ENCODE measurements at regions not wholly inside any gene's neighbourhood (a gene's known extent, or its start where the extent isn't known, plus 50 kb on each side); places are given as distances from the start of the nearest gene placed in this dataset.
A peak's percentile ranks its signal among the peaks of the same experiment; 100 is the strongest.

DNA sequence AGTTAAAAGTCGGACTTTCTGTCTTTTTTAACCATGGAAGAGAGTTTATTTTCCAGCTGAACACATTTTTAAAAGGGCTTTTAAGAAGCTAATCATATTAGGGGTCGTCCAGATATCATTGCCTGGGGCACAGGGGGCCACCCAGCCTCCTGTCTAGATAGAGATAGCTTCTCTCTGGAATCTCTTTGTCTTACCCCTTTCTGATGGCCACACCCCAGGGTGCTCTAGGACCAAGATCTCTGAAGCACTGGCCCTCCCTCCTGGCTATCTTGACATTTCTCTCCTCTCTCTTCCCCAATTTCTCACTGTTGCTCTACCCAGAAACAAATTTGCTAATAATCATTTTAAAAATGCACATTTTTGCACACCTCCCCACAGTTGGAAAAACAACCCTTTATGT lies 204.4 kb downstream of the NXNL2 start:
- TF ChIP-seq POLR2AphosphoS5 (IDR thresholded peaks at IDR 0.05) (no peak), POLR2A (IDR thresholded peaks at IDR 0.05; ENCODE audit: low read depth) (no peak), EP300 (IDR thresholded peaks at IDR 0.05) (no peak)
- TF ChIP-seq, protein P1, sequence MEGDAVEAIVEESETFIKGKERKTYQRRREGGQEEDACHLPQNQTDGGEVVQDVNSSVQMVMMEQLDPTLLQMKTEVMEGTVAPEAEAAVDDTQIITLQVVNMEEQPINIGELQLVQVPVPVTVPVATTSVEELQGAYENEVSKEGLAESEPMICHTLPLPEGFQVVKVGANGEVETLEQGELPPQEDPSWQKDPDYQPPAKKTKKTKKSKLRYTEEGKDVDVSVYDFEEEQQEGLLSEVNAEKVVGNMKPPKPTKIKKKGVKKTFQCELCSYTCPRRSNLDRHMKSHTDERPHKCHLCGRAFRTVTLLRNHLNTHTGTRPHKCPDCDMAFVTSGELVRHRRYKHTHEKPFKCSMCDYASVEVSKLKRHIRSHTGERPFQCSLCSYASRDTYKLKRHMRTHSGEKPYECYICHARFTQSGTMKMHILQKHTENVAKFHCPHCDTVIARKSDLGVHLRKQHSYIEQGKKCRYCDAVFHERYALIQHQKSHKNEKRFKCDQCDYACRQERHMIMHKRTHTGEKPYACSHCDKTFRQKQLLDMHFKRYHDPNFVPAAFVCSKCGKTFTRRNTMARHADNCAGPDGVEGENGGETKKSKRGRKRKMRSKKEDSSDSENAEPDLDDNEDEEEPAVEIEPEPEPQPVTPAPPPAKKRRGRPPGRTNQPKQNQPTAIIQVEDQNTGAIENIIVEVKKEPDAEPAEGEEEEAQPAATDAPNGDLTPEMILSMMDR (IDR thresholded peaks at IDR 0.05): no peak
- Histone ChIP-seq H3K27ac (replicated peaks in 1 of 4) (no peak overlapping the region), H3K4me3 (no peak overlapping the region), H3K27me3 (no peaks in the 10 kb centered on the region), H3K36me3 (no peaks in the 10 kb centered on the region), H3K9me3 (no peaks in the 10 kb centered on the region), H3K4me1 (peaks cover 10 to 26% (median 21%) of the 10 kb centered on the region in 4 donors)
- whole genome bisulfite sequencing: 71% methylated on average over 2 of the region's 2 CpGs
- peak; percentile 60 for DNase-seq (ENCODE audit: extremely low spot score)
- intact Hi-C loops (cut with DNase I): loop anchor here (10.0 kb wide), 1 partner anchor 145 kb away; no protein-coding TSS in a partner anchor

DNA sequence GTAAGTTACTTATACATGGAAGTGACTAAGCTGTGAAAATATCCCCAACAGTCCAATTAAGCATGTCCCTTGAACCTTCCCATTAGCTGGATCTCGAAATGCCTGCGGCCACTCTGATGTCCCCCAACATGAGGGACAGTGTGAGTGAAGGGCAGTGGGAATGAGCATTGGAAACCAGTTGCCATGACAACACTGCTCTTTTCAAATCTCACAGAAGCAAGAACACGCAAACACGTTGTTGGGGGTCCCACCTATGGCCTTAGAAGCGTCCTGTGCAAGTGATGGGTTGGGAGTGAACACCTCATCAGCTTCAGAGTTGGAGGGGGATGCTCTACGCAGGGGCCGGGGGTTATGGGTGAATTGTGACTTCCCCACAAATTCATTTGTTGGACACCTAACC lies 205.9 kb downstream of the NXNL2 start:
- intact Hi-C loops (cut with DNase I): no loop called here
- WGBS: 87% methylated on average over 7 of the region's 7 CpGs
- H3K9me3 ChIP-seq: no peaks in the 10 kb centered on the region

GRCh38 chr9:88741335-88741734 lies 206.4 kb downstream of the NXNL2 start:
- Histone ChIP-seq H3K27ac (replicated peaks in 1 of 4) (no peak overlapping the region), H3K27me3 (no peaks in the 10 kb centered on the region), H3K9me3 (no peaks in the 10 kb centered on the region), H3K36me3 (no peaks in the 10 kb centered on the region), H3K4me3 (no peak overlapping the region), H3K4me1 (peaks cover 10 to 44% (median 35%) of the 10 kb centered on the region in 4 donors)
- WGBS: 61% methylated on average over 3 of the region's 3 CpGs
- peak; percentile 68 for DNase-seq (ENCODE audit: extremely low spot score)
- intact Hi-C loops (cut with DNase I): no loop called here
- no peak for TF ChIP-seq POLR2A (IDR thresholded peaks at IDR 0.05; ENCODE audit: low read depth)
- TF ChIP-seq, protein P1 (IDR thresholded peaks at IDR 0.05): peak in 2 of 3 experiments; percentile 7 to 18

More for the DNA sequence above, 205.9 kb downstream of the NXNL2 start:
- TF ChIP-seq, protein P1 (IDR thresholded peaks at IDR 0.05): no peak
- TF ChIP-seq POLR2A (IDR thresholded peaks at IDR 0.05; ENCODE audit: low read depth) (no peak), EP300 (IDR thresholded peaks at IDR 0.05) (no peak), POLR2AphosphoS5 (IDR thresholded peaks at IDR 0.05) (no peak)
- Histone ChIP-seq H3K4me3 (no peak overlapping the region), H3K36me3 (no peaks in the 10 kb centered on the region), H3K4me1 (peaks cover 10 to 40% (median 30%) of the 10 kb centered on the region in 4 donors), H3K27me3 (no peaks in the 10 kb centered on the region), H3K27ac (replicated peaks in 1 of 4) (no peak overlapping the region)
- no peak for DNase-seq (ENCODE audit: extremely low spot score)

DNA sequence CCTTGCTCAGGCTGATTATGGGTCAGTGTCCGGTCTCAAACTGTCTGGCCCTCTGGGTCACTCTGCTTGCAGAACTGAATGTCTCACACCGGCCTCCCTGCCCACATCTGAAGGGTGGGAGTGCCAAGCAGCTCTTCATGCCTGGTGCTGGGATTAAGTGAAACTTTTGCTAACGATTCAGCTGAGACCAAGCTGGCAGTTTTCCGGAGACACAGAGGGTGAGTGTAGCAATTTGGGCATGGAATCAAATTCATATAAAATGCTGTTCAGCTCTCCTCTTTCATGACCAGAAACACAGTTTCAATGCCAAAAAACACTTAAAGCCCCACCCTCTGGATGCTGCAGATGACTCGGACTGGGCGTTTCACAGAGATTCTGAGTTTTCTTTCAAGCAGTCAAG lies 207.5 kb downstream of the NXNL2 start:
- WGBS: 37% methylated on average over 4 of the region's 6 CpGs
- intact Hi-C loops (cut with DNase I): loop anchor here (2.0 kb wide), 1 partner anchor 256 kb away; no protein-coding TSS in a partner anchor
- peak; percentile 92 for DNase-seq (ENCODE audit: extremely low spot score)

GRCh38 chr9:88742905-88743304 lies 207.9 kb downstream of the NXNL2 start:
- Histone ChIP-seq H3K9me3 (no peaks in the 10 kb centered on the region), H3K27ac (replicated peaks in 1 of 4) (peak overlapping the region; percentile 48 to 61 (median 56)), H3K36me3 (no peaks in the 10 kb centered on the region), H3K4me3 (peak overlapping the region in 1 of 4 donors; percentile 15), H3K27me3 (no peaks in the 10 kb centered on the region), H3K4me1 (peaks cover 22 to 60% (median 51%) of the 10 kb centered on the region in 4 donors)
- 65% methylated on average over 6 of the region's 6 CpGs for WGBS
- DNase-seq (ENCODE audit: extremely low spot score): no peak
- intact Hi-C loops (cut with DNase I): loop anchor here (2.0 kb wide), 1 partner anchor 256 kb away; no protein-coding TSS in a partner anchor
- TF ChIP-seq, protein P1 (IDR thresholded peaks at IDR 0.05): no peak
- TF ChIP-seq POLR2AphosphoS5 (IDR thresholded peaks at IDR 0.05): no peak
- TF ChIP-seq POLR2A (IDR thresholded peaks at IDR 0.05; ENCODE audit: low read depth): no peak
- no peak for TF ChIP-seq EP300 (IDR thresholded peaks at IDR 0.05)

More for the DNA sequence above, 207.5 kb downstream of the NXNL2 start:
- H3K36me3 ChIP-seq: no peaks in the 10 kb centered on the region
- no peaks in the 10 kb centered on the region for H3K27me3 ChIP-seq
- H3K4me3 ChIP-seq: peak overlapping the region in 1 of 4 donors; percentile 15
- peak overlapping the region; percentile 48 to 61 (median 56) for H3K27ac ChIP-seq (replicated peaks in 1 of 4)
- TF ChIP-seq POLR2AphosphoS5 (IDR thresholded peaks at IDR 0.05) (peak; percentile 46 to 49), EP300 (IDR thresholded peaks at IDR 0.05) (no peak)
- H3K9me3 ChIP-seq: no peaks in the 10 kb centered on the region
- H3K4me1 ChIP-seq: peaks cover 20 to 56% (median 46%) of the 10 kb centered on the region in 4 donors
